Trophoblast cell (in vitro differentiated cells and primary cell): ENCODE measurements at regions not wholly inside any gene's neighbourhood (a gene's known extent, or its start where the extent isn't known, plus 50 kb on each side); places are given as distances from the start of the nearest gene placed in this dataset.

Experiments
- DNase-seq, 2 donors: peaks; one replicate each; pipeline ENCODE4 v3.0.0-alpha.2; 2016
- H2AFZ ChIP-seq: 2 replicates; pipeline ENCODE4 v1.6.1; 2013; ENCODE audit warnings: low read length, moderate library complexity, mild to moderate bottlenecking; ENCODE audit not compliant: insufficient read depth, poor library complexity
- H2AK5ac ChIP-seq: 2 replicates; pipeline ENCODE4 v1.6.1; 2013; ENCODE audit warnings: mild to moderate bottlenecking, low read length
- H2BK120ac ChIP-seq: 2 replicates; pipeline ENCODE4 v1.6.1; 2013; ENCODE audit warnings: low read length, mild to moderate bottlenecking, moderate library complexity; ENCODE audit not compliant: insufficient read depth, poor library complexity
- H2BK12ac ChIP-seq: 2 replicates; pipeline ENCODE4 v1.6.1; 2013; ENCODE audit warnings: mild to moderate bottlenecking, low read length, moderate library complexity
- H2BK5ac ChIP-seq: 2 replicates; pipeline ENCODE4 v1.6.1; 2013; ENCODE audit warnings: low read length, low read depth, moderate library complexity, mild to moderate bottlenecking; ENCODE audit not compliant: poor library complexity
- H3K14ac ChIP-seq: 2 replicates; pipeline ENCODE4 v1.6.1; 2013; ENCODE audit warnings: mild to moderate bottlenecking, low read length
- H3K18ac ChIP-seq: 2 replicates; pipeline ENCODE4 v1.6.1; 2013; ENCODE audit warnings: mild to moderate bottlenecking, low read length
- H3K23ac ChIP-seq: 2 replicates; pipeline ENCODE4 v1.6.1; 2013; ENCODE audit warnings: low read length
- H3K27ac ChIP-seq: 2 replicates; pipeline ENCODE4 v1.5.1; 2013; ENCODE audit warnings: low read depth, mild to moderate bottlenecking, inconsistent platforms, low read length, moderate library complexity
- H3K27me3 ChIP-seq: 2 replicates; pipeline ENCODE4 v1.6.1; 2013; ENCODE audit warnings: inconsistent platforms, mild to moderate bottlenecking, low read length, moderate library complexity; ENCODE audit not compliant: insufficient read depth
- H3K36me3 ChIP-seq, 2 experiments: 1 replicate in 1 of 2; 2 replicates in 1 of 2; pipeline ENCODE4 v1.6.1; 2013; ENCODE audit warnings: low read length in 2 of 2, mild to moderate bottlenecking in 2 of 2, moderate library complexity in 1 of 2; ENCODE audit not compliant: insufficient read depth in 2 of 2, control insufficient read depth in 1 of 2
- H3K4ac ChIP-seq: 2 replicates; pipeline ENCODE4 v1.6.1; 2013; ENCODE audit warnings: low read depth, mild to moderate bottlenecking, low read length, moderate library complexity
- H3K4me1 ChIP-seq, 2 experiments: 1 replicate in 1 of 2; 2 replicates in 1 of 2; pipeline ENCODE4 v1.6.1; 2013; ENCODE audit warnings: low read length in 2 of 2, mild to moderate bottlenecking in 2 of 2, moderate library complexity in 1 of 2; ENCODE audit not compliant: insufficient read depth in 2 of 2, control insufficient read depth in 1 of 2
- H3K4me2 ChIP-seq: 2 replicates; pipeline ENCODE4 v1.6.1; 2013; ENCODE audit warnings: inconsistent platforms, mild to moderate bottlenecking, low read length, moderate library complexity
- H3K4me3 ChIP-seq: 2 replicates; pipeline ENCODE4 v1.5.1; 2013; ENCODE audit warnings: mild to moderate bottlenecking, low read depth, low read length, inconsistent platforms
- H3K79me1 ChIP-seq: one replicate; pipeline ENCODE4 v1.6.1; 2013; ENCODE audit warnings: low read length
- H3K79me2 ChIP-seq: 2 replicates; pipeline ENCODE4 v1.6.1; 2013; ENCODE audit warnings: low read length, mild to moderate bottlenecking; ENCODE audit not compliant: control insufficient read depth, insufficient read depth, poor library complexity
- H3K9ac ChIP-seq: 2 replicates; pipeline ENCODE4 v1.6.1; 2013; ENCODE audit warnings: mild to moderate bottlenecking, low read length
- H3K9me3 ChIP-seq: 2 replicates; pipeline ENCODE4 v1.6.1; 2013; ENCODE audit warnings: low read depth, mild to moderate bottlenecking, control low read depth, inconsistent platforms, low read length; ENCODE audit not compliant: insufficient read depth
- H4K12ac ChIP-seq: 2 replicates; pipeline ENCODE4 v1.6.1; 2013; ENCODE audit warnings: low read depth, mild to moderate bottlenecking, low read length, moderate library complexity
- H4K8ac ChIP-seq: 2 replicates; pipeline ENCODE4 v1.6.1; 2013; ENCODE audit warnings: low read depth, mild to moderate bottlenecking, low read length, moderate library complexity
- H4K91ac ChIP-seq: one replicate; pipeline ENCODE4 v1.6.1; 2013; ENCODE audit warnings: low read depth, mild to moderate bottlenecking, low read length, moderate library complexity
- WGBS: extraction: QIAGEN DNeasy Blood & Tissue Kit; methylation state at CpG from one replicate; pipeline ENCODE4 v1.1.7; 2013; ENCODE audit warnings: missing lambda C conversion rate; ENCODE audit not compliant: insufficient read length, insufficient coverage; ENCODE audit errors: extremely low coverage; 5-methylcytosine and 5-hydroxymethylcytosine counted together

DNA sequence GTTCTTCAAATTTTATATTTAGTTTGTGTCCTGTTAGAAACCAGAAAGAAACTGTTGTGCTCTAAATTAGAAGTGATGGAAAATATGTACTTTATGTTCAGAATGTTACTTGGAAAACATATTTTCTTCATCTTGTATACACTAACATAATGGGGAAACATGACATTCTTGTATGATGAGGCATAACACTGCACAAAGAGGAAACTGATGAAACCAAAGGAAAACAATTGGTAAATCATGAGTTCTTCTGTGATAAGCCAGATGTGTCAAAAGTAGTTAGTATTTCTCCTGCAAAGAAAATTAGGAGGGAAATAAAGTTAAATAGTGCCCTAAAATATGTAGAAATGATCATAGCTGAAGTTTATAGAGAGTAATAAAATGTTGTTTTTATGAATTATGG is 111.1 kb upstream of the FBN2 start:
- H3K4ac ChIP-seq: no peak overlapping the region

DNA sequence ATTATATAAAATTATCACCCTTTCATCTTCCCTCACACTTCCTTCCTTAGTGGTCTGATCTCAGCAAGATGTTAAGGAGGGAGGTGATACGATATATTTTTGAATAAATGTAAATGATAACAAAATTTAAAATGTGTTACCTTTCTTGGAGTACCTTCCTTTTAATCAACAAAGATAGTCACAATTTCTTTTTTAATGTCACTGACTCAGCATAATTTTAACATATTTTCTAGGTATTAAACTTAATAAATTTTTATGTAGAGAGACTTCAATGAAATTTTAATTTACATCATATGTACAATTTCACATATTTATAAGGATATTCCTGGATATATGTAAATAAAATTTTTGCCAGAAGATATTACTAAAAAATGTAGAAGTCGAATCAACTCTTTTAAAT is 125.0 kb upstream of the FBN2 start:
- Histone ChIP-seq H3K9ac (no peak overlapping the region), H2BK5ac (no peak overlapping the region), H4K12ac (no peak overlapping the region), H3K23ac (no peak overlapping the region), H3K4me3 (no peak overlapping the region), H4K91ac (no peak overlapping the region), H3K4me1 (no peaks in the 10 kb centered on the region), H3K9me3 (no peaks in the 10 kb centered on the region), H3K14ac (no peak overlapping the region), H3K18ac (no peak overlapping the region), H4K8ac (no peak overlapping the region), H3K27me3 (no peaks in the 10 kb centered on the region), H3K4me2 (no peak overlapping the region), H2BK12ac (no peak overlapping the region), H2AFZ (no peak overlapping the region), H3K27ac (no peak overlapping the region), H3K4ac (no peak overlapping the region), H3K79me1 (no peaks in the 10 kb centered on the region), H2AK5ac (no peak overlapping the region), H2BK120ac (no peak overlapping the region), H3K79me2 (no peaks in the 10 kb centered on the region), H3K36me3 (no peaks in the 10 kb centered on the region)
- DNase-seq: no peak
- no CpG with 5 or more reads among the region's 2 CpGs for WGBS

More for the DNA sequence above, 111.1 kb upstream of the FBN2 start:
- peak in 1 of 2 donors; percentile 28 for DNase-seq
- Histone ChIP-seq H2AFZ (no peak overlapping the region), H3K18ac (no peak overlapping the region), H3K4me2 (no peak overlapping the region), H3K4me3 (no peak overlapping the region), H3K9me3 (no peaks in the 10 kb centered on the region), H3K27ac (no peak overlapping the region), H2BK120ac (no peak overlapping the region), H3K36me3 (no peaks in the 10 kb centered on the region), H3K9ac (no peak overlapping the region), H4K12ac (no peak overlapping the region), H3K4me1 (no peaks in the 10 kb centered on the region), H2BK12ac (no peak overlapping the region), H2AK5ac (no peak overlapping the region), H3K27me3 (no peaks in the 10 kb centered on the region), H4K8ac (no peak overlapping the region), H4K91ac (no peak overlapping the region), H2BK5ac (no peak overlapping the region), H3K79me1 (no peaks in the 10 kb centered on the region), H3K79me2 (no peaks in the 10 kb centered on the region), H3K14ac (no peak overlapping the region), H3K23ac (no peak overlapping the region)

GRCh38 chr5:128665747-128666355 is 127.8 kb upstream of the FBN2 start:
- no peak for DNase-seq
- Histone ChIP-seq H3K27ac (no peak overlapping the region), H3K9me3 (no peaks in the 10 kb centered on the region), H2BK120ac (no peak overlapping the region), H3K4me1 (no peaks in the 10 kb centered on the region), H3K4me2 (no peak overlapping the region), H3K79me2 (no peaks in the 10 kb centered on the region), H3K9ac (no peak overlapping the region), H4K12ac (no peak overlapping the region), H2AK5ac (no peak overlapping the region), H2BK12ac (no peak overlapping the region), H4K91ac (no peak overlapping the region), H4K8ac (no peak overlapping the region), H3K27me3 (no peaks in the 10 kb centered on the region), H3K79me1 (no peaks in the 10 kb centered on the region), H3K4me3 (no peak overlapping the region), H3K23ac (no peak overlapping the region), H3K14ac (no peak overlapping the region), H3K4ac (no peak overlapping the region), H2AFZ (no peak overlapping the region), H3K18ac (no peak overlapping the region), H3K36me3 (no peaks in the 10 kb centered on the region), H2BK5ac (no peak overlapping the region)
- WGBS: 100% methylated on average over 1 of the region's 5 CpGs

DNA sequence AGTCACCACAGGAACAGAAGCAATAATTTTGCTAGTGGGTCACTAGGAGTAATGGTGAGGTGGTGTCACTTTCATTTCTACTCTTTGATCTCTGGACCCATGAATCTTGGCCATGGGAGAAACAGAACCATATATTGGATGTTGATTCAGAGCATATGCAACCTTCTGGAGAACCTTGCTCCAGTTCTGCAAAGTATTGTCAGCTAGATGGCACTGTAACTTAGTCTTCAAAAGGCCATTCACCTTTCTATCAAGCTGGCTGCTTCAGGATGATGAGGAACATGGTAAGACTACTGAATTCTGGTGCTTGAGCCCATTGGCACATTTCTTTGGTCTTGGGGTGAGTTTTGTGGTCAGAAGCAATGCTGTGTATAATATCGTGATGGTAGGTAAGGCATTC is 129.1 kb upstream of the FBN2 start:
- no peak overlapping the region for H2BK5ac ChIP-seq

More for the DNA sequence above, 129.1 kb upstream of the FBN2 start:
- Histone ChIP-seq H2AK5ac (no peak overlapping the region), H3K79me1 (no peaks in the 10 kb centered on the region), H4K12ac (no peak overlapping the region), H3K4me3 (no peak overlapping the region), H3K9ac (no peak overlapping the region), H3K23ac (no peak overlapping the region), H3K14ac (no peak overlapping the region), H3K18ac (no peak overlapping the region), H3K27ac (no peak overlapping the region), H4K8ac (no peak overlapping the region), H2AFZ (no peak overlapping the region), H3K4me2 (no peak overlapping the region), H3K4me1 (no peaks in the 10 kb centered on the region), H3K79me2 (no peaks in the 10 kb centered on the region), H2BK12ac (no peak overlapping the region), H3K9me3 (no peaks in the 10 kb centered on the region), H3K27me3 (no peaks in the 10 kb centered on the region), H4K91ac (no peak overlapping the region), H2BK120ac (no peak overlapping the region), H3K36me3 (no peaks in the 10 kb centered on the region), H3K4ac (no peak overlapping the region)
- no CpG with 5 or more reads among the region's 1 CpG for WGBS
- DNase-seq: peak in 1 of 2 donors; percentile 28
